LNCAP (cell line): ENCODE measurements at regions not wholly inside any gene's neighbourhood (a gene's known extent, or its start where the extent isn't known, plus 50 kb on each side); places are given as distances from the start of the nearest gene placed in this dataset.

ENCODE experiments used
- TF ChIP-seq, protein P1 (sequence below): fragments of 450-650 bp; IDR thresholded peaks from 2 replicates; pipeline ENCODE4 v1.5.1; 2017; ENCODE audit warnings: mild to moderate bottlenecking

DNA sequence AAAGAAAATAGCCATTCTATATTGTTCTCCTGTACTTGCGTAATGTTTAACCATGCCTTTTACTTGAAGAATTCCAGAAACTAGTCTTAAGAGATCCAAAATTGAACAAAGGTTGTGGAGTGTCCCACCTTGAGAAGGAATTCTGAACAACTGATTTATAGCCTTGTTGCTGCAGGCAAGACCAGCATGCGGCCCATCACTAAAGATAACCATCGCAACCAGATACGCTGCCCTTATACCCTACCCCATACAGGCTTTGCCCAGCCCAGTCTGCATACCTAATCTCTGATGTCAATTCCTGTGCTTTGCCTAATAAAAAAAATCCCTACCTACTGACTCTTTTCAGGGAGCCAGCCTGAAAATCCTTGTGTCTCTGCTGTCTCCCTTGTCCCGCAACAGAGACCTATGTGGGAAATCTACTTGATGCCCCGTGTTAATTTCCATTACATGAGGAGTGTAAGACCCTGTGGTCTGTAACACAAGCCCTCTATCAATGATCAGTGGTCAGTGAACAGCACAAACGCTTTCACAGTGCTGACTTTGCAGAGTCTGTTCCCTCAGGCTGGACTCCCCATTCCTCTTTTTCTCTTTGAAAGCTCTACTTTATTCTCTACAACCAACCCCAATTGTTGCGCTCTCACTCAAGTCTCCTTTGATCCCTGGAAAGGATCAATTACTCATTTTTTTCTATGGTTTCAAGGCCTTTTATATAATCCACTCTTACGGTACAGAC is 125.7 kb upstream of the BTBD3 start:
- TF ChIP-seq, protein P1, sequence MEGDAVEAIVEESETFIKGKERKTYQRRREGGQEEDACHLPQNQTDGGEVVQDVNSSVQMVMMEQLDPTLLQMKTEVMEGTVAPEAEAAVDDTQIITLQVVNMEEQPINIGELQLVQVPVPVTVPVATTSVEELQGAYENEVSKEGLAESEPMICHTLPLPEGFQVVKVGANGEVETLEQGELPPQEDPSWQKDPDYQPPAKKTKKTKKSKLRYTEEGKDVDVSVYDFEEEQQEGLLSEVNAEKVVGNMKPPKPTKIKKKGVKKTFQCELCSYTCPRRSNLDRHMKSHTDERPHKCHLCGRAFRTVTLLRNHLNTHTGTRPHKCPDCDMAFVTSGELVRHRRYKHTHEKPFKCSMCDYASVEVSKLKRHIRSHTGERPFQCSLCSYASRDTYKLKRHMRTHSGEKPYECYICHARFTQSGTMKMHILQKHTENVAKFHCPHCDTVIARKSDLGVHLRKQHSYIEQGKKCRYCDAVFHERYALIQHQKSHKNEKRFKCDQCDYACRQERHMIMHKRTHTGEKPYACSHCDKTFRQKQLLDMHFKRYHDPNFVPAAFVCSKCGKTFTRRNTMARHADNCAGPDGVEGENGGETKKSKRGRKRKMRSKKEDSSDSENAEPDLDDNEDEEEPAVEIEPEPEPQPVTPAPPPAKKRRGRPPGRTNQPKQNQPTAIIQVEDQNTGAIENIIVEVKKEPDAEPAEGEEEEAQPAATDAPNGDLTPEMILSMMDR = no peak

DNA sequence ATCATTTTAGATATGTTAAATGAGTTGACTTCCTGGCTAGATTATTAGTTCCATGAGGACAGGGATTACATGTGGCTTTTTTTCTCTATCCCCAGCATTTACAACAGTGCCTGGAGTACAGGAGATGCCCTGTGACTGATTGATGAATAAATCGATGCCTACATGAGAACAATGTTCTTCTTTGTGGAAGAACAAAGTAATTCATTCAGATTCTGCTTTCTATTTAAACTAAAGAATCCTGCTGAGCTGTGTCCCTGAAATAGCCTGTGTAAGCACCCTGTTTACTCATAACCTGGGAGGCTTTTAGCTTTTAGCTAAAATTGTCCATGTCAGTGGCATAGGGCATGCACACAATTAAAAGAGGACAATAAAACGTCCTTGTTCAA is 125.1 kb upstream of the BTBD3 start:
- TF ChIP-seq, protein P1 = no peak

DNA sequence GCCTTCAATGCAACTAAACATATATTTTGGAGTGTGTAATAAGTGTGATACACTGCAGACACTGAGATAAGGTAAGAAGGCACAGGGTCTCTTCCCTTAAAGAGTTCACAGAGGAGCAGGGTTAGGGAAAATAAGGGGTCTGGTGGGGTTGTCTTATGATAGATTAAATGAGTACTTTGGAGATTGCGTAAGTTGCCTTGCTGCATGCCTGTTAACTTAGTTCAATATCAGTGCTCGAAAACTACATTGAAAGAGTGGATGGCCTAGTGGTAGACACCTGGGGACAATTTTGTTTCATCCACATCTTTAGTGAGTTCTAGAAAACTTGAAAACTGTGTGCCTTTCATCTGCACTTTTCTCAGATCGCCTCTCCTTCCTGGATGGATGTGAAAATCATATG is 123.2 kb upstream of the BTBD3 start:
- TF ChIP-seq, protein P1 = no peak

- TF ChIP-seq, protein P1 = no peak
Measured at GRCh38 chr20:11795071-11795615, 122.5 kb upstream of the BTBD3 start.

GRCh38 chr20:11796026-11796425 is 121.7 kb upstream of the BTBD3 start:
- TF ChIP-seq, protein P1 = no peak

DNA sequence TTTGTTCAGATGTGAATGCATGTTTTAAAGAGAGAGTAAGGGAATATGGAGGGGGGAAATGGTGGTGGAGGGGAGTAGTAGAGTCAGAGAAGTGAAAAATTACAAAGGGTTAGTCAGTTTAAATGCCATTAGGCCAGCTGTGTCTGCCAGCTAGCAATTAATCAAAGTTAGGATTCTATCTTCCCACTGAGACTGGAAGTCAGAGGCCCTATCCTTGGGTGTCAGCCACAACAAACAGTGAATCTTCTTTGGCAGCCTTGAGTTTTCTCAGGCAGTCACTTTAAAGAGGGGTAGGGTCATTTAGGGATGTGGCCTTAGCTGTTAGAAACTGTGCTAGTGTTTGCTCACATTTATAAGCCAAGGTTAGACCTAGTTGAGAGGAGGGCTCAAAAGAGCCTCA is 120.5 kb upstream of the BTBD3 start:
- TF ChIP-seq, protein P1 = no peak

DNA sequence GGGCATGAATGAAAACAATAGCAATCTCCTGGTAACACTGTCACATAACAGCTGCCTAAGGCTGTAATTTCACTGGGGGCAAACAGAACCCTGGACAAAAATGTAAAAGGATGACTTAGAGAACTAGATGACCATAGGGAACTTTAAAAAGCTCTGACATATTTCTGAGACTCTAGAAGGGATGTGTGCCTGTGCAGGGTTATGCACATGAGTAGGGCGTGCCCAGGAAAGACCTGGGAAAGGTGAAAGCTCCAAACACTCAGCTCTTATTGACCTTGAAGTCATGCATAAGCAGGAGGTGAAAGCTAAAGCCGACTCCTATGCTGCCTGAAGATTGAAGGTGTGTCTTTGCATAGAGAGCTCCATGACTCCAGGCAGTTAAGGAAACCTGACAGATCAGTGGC is 118.4 kb upstream of the BTBD3 start:
- TF ChIP-seq, protein P1 = no peak
